NCI-H187 treated with DMSO at 0.1 percent for 48 hours (cell line): ENCODE measurements at regions not wholly inside any gene's neighbourhood (a gene's known extent, or its start where the extent isn't known, plus 50 kb on each side); places are given as distances from the start of the nearest gene placed in this dataset.

ENCODE experiments used
- DNase-seq: peaks from one replicate; lab custom pipeline; 2025; lab: John Stamatoyannopoulos, UW

GRCh38 chr20:21839982-21840381 lies 134.5 kb downstream of the PAX1 start:
- no peak for DNase-seq

- no peak for DNase-seq
Measured at GRCh38 chr20:21836346-21836745, 130.9 kb downstream of the PAX1 start.

- no peak for DNase-seq
Measured at GRCh38 chr20:21835042-21835441, 129.6 kb downstream of the PAX1 start.

- no peak for DNase-seq
Measured at GRCh38 chr20:21832442-21833385, 127.2 kb downstream of the PAX1 start.

- DNase-seq = no peak
Measured at GRCh38 chr20:21826976-21827375, 121.5 kb downstream of the PAX1 start.

- DNase-seq = no peak
Measured at GRCh38 chr20:21821358-21821757, 115.9 kb downstream of the PAX1 start.

GRCh38 chr20:21820688-21821087 lies 115.2 kb downstream of the PAX1 start:
- no peak for DNase-seq

GRCh38 chr20:21820045-21820444 lies 114.6 kb downstream of the PAX1 start:
- DNase-seq = no peak

- no peak for DNase-seq
Measured at GRCh38 chr20:21812379-21812778, 106.9 kb downstream of the PAX1 start.

- no peak for DNase-seq
Measured at GRCh38 chr20:21809961-21810523, 104.6 kb downstream of the PAX1 start.

- no peak for DNase-seq
Measured at GRCh38 chr20:21808863-21809664, 103.6 kb downstream of the PAX1 start.

- no peak for DNase-seq
Measured at GRCh38 chr20:21808139-21808538, 102.7 kb downstream of the PAX1 start.

- no peak for DNase-seq
Measured at GRCh38 chr20:21804802-21805201, 99.3 kb downstream of the PAX1 start.

GRCh38 chr20:21801193-21801592 lies 95.7 kb downstream of the PAX1 start:
- DNase-seq = no peak

GRCh38 chr20:21798384-21798783 lies 92.9 kb downstream of the PAX1 start:
- no peak for DNase-seq

- DNase-seq = no peak
Measured at GRCh38 chr20:21796059-21796458, 90.6 kb downstream of the PAX1 start.

GRCh38 chr20:21788082-21788481 lies 82.6 kb downstream of the PAX1 start:
- no peak for DNase-seq

- no peak for DNase-seq
Measured at GRCh38 chr20:21781446-21782075, 76.1 kb downstream of the PAX1 start.

- DNase-seq = no peak
Measured at GRCh38 chr20:21780528-21780927, 75.1 kb downstream of the PAX1 start.
